NCI-H774 (cell line): ENCODE measurements at regions not wholly inside any gene's neighbourhood (a gene's known extent, or its start where the extent isn't known, plus 50 kb on each side); places are given as distances from the start of the nearest gene placed in this dataset.

ENCODE experiments used
- DNase-seq: peaks from one replicate; lab custom pipeline; 2025; lab: John Stamatoyannopoulos, UW

- DNase-seq, result peak; percentile 34
Measured at GRCh38 chr5:18113721-18114120, 479.5 kb downstream of the TAF11L14 start.

- DNase-seq, result peak; percentile 58
Measured at GRCh38 chr5:18114151-18114757, 480.0 kb downstream of the TAF11L14 start.

- DNase-seq, result no peak
Measured at GRCh38 chr5:18117968-18118367, 483.7 kb downstream of the TAF11L14 start.

- no peak for DNase-seq
Measured at GRCh38 chr5:18119156-18119785, 485.0 kb downstream of the TAF11L14 start.

GRCh38 chr5:18141222-18141621, 507.0 kb downstream of the TAF11L14 start:
- DNase-seq, result no peak

GRCh38 chr5:18142831-18143230, 508.6 kb downstream of the TAF11L14 start:
- DNase-seq, result no peak

GRCh38 chr5:18152671-18153070, 518.4 kb downstream of the TAF11L14 start:
- no peak for DNase-seq

- DNase-seq, result no peak
Measured at GRCh38 chr5:18158166-18158565, 523.9 kb downstream of the TAF11L14 start.

GRCh38 chr5:18159331-18159730, 525.1 kb downstream of the TAF11L14 start:
- DNase-seq, result no peak

GRCh38 chr5:18171684-18172083, 537.4 kb downstream of the TAF11L14 start:
- no peak for DNase-seq

GRCh38 chr5:18179579-18179978, 545.3 kb downstream of the TAF11L14 start:
- no peak for DNase-seq

- DNase-seq, result no peak
Measured at GRCh38 chr5:18181575-18181974, 547.3 kb downstream of the TAF11L14 start.

- DNase-seq, result no peak
Measured at GRCh38 chr5:18195910-18196309, 561.6 kb downstream of the TAF11L14 start.

- no peak for DNase-seq
Measured at GRCh38 chr5:18197734-18198133, 563.5 kb downstream of the TAF11L14 start.

GRCh38 chr5:18202164-18202563, 567.9 kb downstream of the TAF11L14 start:
- DNase-seq, result no peak

- DNase-seq, result no peak
Measured at GRCh38 chr5:18203296-18203695, 569.0 kb downstream of the TAF11L14 start.

- no peak for DNase-seq
Measured at GRCh38 chr5:18213666-18214065, 579.4 kb downstream of the TAF11L14 start.

GRCh38 chr5:18216016-18216415, 581.8 kb downstream of the TAF11L14 start:
- DNase-seq, result no peak

GRCh38 chr5:18216729-18217128, 582.5 kb downstream of the TAF11L14 start:
- DNase-seq, result no peak

- no peak for DNase-seq
Measured at GRCh38 chr5:18219241-18219640, 585.0 kb downstream of the TAF11L14 start.

GRCh38 chr5:18220631-18221030, 586.4 kb downstream of the TAF11L14 start:
- peak; percentile 12 for DNase-seq

GRCh38 chr5:18236386-18236785, 602.1 kb downstream of the TAF11L14 start:
- DNase-seq, result no peak

- DNase-seq, result no peak
Measured at GRCh38 chr5:18238321-18238720, 604.1 kb downstream of the TAF11L14 start.

GRCh38 chr5:18240971-18241370, 606.7 kb downstream of the TAF11L14 start:
- DNase-seq, result no peak
